ENCODE measurements at regions not wholly inside any gene's neighbourhood (a gene's known extent, or its start where the extent isn't known, plus 50 kb on each side); places are given as distances from the start of the nearest gene placed in this dataset.

- ChIA-PET POLR2A (no interaction called here), CTCF (interaction anchor here (1.2 to 2.1 kb wide), 3 partner anchors 34 to 235 kb away, joined by 3 to 8 read pairs (median 6); no protein-coding TSS in a partner anchor)
- Histone ChIP-seq H3K79me2 (ENCODE audit: insufficient read depth) (no peaks in the 10 kb centered on the region), H4K20me1 (ENCODE audit: insufficient read depth) (no peaks in the 10 kb centered on the region), H3K9ac (no peak overlapping the region), H3K4me1 (ENCODE audit: control insufficient read depth in 1 of 2, insufficient read depth in 2 of 2, low read depth in 1 of 2, low read length in 1 of 2) (peaks cover 4 to 5% of the 10 kb centered on the region in 2 experiments; a peak in 3 of 4 replicates), H3K4me2 (no peak overlapping the region), H2AFZ (ENCODE audit: low read depth) (no peak overlapping the region), H3K9me3 (no peaks in the 10 kb centered on the region), H3K27me3 (ENCODE audit: insufficient read depth) (no peaks in the 10 kb centered on the region), H3F3A (replicated peaks; ENCODE audit: insufficient read depth) (no peaks in the 10 kb centered on the region), H3K9me2 (no peaks in the 10 kb centered on the region), H3K4me3 (ENCODE audit: low read depth in 2 of 2, low read length in 1 of 2) (no peak overlapping the region), H3K27ac (ENCODE audit: low read depth in 2 of 2, low read length in 1 of 2) (no peak overlapping the region; a peak in 1 of 4 replicates), H3K36me3 (replicated peaks in 1 of 2; ENCODE audit: control insufficient read depth in 1 of 2, insufficient read depth in 2 of 2, low read length in 1 of 2) (no peaks in the 10 kb centered on the region)
- 42% methylated on average over 5 of the region's 5 CpGs for WGBS (ENCODE audit: low lambda C conversion rate)
- TF ChIP-seq EP300 (IDR thresholded peaks at IDR 0.05; ENCODE audit: borderline replicate concordance in 1 of 2, low read depth in 1 of 2, low read length in 1 of 2) (peak in 1 of 2 experiments; percentile 22; a peak in 1 of 4 replicates), GATA2 (CRISPR knock-in tag; IDR thresholded peaks at IDR 0.05) (peak; percentile 41; the same call in 1 of the 2 replicates), MEF2A (IDR thresholded peaks at IDR 0.05; ENCODE audit: borderline replicate concordance, low read depth) (no peak), FOSL2 (IDR thresholded peaks at IDR 0.05; ENCODE audit: borderline replicate concordance, low read depth) (no peak), NFIC (IDR thresholded peaks at IDR 0.05; ENCODE audit: borderline replicate concordance) (no peak), PBX3 (IDR thresholded peaks at IDR 0.05) (no peak), USF1 (IDR thresholded peaks at IDR 0.05; ENCODE audit: borderline replicate concordance, low read depth) (no peak)
- DNase-seq = peak; percentile 29
Observed at GRCh38 chr6:16998461-16998860, 103.4 kb upstream of the STMND1 start.

- no peak overlapping the region for H2AFZ ChIP-seq (ENCODE audit: low read depth)
- H3F3A ChIP-seq (replicated peaks; ENCODE audit: insufficient read depth) = no peaks in the 10 kb centered on the region
- no peak overlapping the region for H3K27ac ChIP-seq (ENCODE audit: low read depth in 2 of 2, low read length in 1 of 2)
- H3K4me2 ChIP-seq = no peak overlapping the region
- no peaks in the 10 kb centered on the region for H3K36me3 ChIP-seq (replicated peaks in 1 of 2; ENCODE audit: control insufficient read depth in 1 of 2, insufficient read depth in 2 of 2, low read length in 1 of 2)
- no peaks in the 10 kb centered on the region for H3K9me3 ChIP-seq
- CTCF ChIA-PET = interaction anchor here (1.2 kb wide), 1 partner anchor 30 kb away, joined by 3 read pairs; no protein-coding TSS in a partner anchor
- H3K9me2 ChIP-seq = no peaks in the 10 kb centered on the region
- no peaks in the 10 kb centered on the region for H4K20me1 ChIP-seq (ENCODE audit: insufficient read depth)
- H3K4me3 ChIP-seq (ENCODE audit: low read depth in 2 of 2, low read length in 1 of 2) = no peak overlapping the region
- no peaks in the 10 kb centered on the region for H3K27me3 ChIP-seq (ENCODE audit: insufficient read depth)
- H3K4me1 ChIP-seq (ENCODE audit: control insufficient read depth in 1 of 2, insufficient read depth in 2 of 2, low read depth in 1 of 2, low read length in 1 of 2) = peaks cover 4 to 5% of the 10 kb centered on the region in 2 experiments; a peak in 3 of 4 replicates
- WGBS (ENCODE audit: low lambda C conversion rate) = 86% methylated on average over 6 of the region's 6 CpGs
- no peak overlapping the region for H3K9ac ChIP-seq
- no peaks in the 10 kb centered on the region for H3K79me2 ChIP-seq (ENCODE audit: insufficient read depth)
- POLR2A ChIA-PET = no interaction called here
- no peak for DNase-seq
- TF ChIP-seq PBX3 (IDR thresholded peaks at IDR 0.05) (no peak), SMC3 (IDR thresholded peaks at IDR 0.05; ENCODE audit: low read depth, low read length) (no peak), ELF1 (IDR thresholded peaks at IDR 0.05) (no peak), EZH2phosphoT487 (IDR thresholded peaks at IDR 0.05; ENCODE audit: borderline replicate concordance, low read depth) (no peak), NRF1 (IDR thresholded peaks at IDR 0.05; ENCODE audit: low read depth, low read length) (no peak), RCOR1 (IDR thresholded peaks at IDR 0.05; ENCODE audit: low read length) (no peak), RXRA (IDR thresholded peaks at IDR 0.05; ENCODE audit: borderline replicate concordance, low read depth) (no peak), IRF3 (IDR thresholded peaks at IDR 0.05; ENCODE audit: low read depth, low read length) (no peak), RAD21 (IDR thresholded peaks at IDR 0.05; ENCODE audit: low read length) (no peak), MEF2A (IDR thresholded peaks at IDR 0.05; ENCODE audit: borderline replicate concordance, low read depth) (no peak), FOXM1 (IDR thresholded peaks at IDR 0.05; ENCODE audit: low read depth) (no peak), POLR2AphosphoS5 (IDR thresholded peaks at IDR 0.05; ENCODE audit: low read depth, low read length) (no peak), RFX5 (IDR thresholded peaks at IDR 0.05; ENCODE audit: low read length) (no peak), TAF1 (IDR thresholded peaks at IDR 0.05; ENCODE audit: borderline replicate concordance, low read depth, low read length) (no peak)
Observed at GRCh38 chr6:16995511-16996250, 106.2 kb upstream of the STMND1 start.
